ENCODE measurements at regions not wholly inside any gene's neighbourhood (a gene's known extent, or its start where the extent isn't known, plus 50 kb on each side); places are given as distances from the start of the nearest gene placed in this dataset.
A peak's percentile ranks its signal among the peaks of the same experiment; 100 is the strongest.

DNA sequence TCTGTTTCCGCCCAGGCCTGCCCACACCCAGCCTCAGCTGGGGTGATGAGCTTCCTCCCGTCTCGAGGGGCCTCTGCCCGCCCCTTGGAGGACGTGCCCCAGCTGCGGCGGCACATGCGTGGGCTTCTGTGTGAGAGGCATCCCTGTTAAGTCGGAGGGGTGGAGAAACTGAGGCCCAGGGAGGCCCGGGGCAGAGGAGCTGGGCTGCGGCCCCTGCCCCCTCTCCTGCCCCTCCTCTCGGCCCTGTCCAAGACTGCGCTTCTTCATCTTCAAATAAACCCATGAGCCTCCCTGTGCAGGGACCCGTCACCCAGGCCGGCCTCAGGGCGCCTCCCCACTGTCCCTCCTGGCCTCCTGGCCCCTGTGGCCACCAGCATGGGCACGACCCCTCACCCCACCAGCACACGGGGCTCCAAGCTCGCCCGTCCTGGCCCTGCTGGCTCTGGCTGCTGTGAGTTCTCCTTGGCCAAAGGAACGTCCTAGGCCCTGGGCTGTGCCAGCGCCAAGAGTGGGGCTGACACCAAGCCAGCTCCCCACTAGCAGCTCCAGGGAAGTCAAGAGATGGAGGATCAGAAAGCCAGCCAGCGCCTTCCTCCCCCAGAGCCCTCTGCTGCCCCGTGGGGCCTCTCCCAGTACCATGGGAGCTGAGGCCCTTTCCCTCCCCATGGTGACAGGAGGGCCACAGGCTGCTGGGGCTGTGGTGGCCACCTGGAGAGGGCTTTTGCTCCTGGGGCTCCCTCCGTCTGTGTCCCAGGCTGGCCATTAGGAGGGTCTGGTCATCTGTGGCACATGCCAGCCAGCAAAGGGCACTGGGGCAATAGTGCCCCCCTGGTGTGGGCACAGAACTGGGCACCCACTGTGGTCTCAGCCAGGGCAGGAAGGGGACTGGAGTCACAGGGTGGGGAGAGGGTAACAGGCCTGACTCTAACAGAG lies 180.4 kb downstream of the KIF26A start (continued):
- TF ChIP-seq, protein P1, sequence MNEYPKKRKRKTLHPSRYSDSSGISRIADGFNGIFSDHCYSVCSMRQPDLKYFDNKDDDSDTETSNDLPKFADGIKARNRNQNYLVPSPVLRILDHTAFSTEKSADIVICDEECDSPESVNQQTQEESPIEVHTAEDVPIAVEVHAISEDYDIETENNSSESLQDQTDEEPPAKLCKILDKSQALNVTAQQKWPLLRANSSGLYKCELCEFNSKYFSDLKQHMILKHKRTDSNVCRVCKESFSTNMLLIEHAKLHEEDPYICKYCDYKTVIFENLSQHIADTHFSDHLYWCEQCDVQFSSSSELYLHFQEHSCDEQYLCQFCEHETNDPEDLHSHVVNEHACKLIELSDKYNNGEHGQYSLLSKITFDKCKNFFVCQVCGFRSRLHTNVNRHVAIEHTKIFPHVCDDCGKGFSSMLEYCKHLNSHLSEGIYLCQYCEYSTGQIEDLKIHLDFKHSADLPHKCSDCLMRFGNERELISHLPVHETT (CRISPR knock-in tag; conservative IDR thresholded peaks at IDR 0.05 in 1 of 2, IDR thresholded peaks at IDR 0.05 in 1 of 2), result no peak
- TF ChIP-seq MXI1 (IDR thresholded peaks at IDR 0.05; ENCODE audit: low read depth, low read length) (no peak), FOXP1 (CRISPR knock-in tag; IDR thresholded peaks at IDR 0.05) (no peak)

DNA sequence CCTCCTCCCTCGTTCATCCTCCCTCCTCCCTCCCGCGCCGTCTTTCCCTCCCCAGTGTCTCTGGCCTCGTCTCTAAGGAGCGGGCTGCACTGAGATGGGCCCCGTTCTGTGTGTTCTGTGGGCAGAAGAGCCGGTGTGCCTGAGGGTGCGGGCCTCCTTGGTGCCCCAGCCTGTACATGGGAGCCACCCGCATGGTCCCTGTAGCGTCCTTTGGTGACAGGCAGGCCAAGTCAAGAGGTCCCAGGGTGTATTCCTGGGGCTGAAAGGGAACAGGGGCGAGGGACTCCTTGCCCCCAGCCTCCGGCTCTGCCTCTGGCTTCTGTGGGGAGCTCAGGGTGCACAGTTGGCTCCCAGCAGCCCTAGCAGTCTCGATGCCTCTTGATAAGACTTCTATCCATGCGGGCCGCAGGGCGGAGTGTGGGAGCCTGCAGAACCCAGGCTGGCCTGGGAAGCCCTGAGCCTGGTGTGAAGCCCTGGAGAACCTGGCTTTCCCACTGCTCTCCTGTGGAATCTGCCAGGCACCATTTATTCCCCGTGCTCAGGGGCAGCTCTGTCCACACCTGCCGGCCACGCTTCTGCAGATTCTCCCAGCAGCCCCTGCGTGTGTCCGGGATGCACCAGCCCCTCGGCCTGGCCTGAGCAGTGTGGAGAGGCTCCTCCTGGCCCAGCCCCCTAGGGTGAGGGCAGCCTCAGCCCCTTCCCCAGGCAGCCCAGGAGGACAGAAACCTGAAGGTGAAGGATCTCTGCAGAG lies 181.3 kb downstream of the KIF26A start:
- Histone ChIP-seq H2AFZ (ENCODE audit: low read depth, low read length) (no peak overlapping the region), H4K20me1 (replicated peaks; ENCODE audit: control insufficient read depth, insufficient read depth, low read length) (no peaks in the 10 kb centered on the region), H3K9ac (ENCODE audit: insufficient read depth in 1 of 2, low read depth in 2 of 2, low read length in 2 of 2) (no peak overlapping the region), H3K79me2 (ENCODE audit: control insufficient read depth, insufficient read depth, low read length) (no peaks in the 10 kb centered on the region), H3K9me3 (replicated peaks; ENCODE audit: control insufficient read depth, insufficient read depth, low read depth, low read length) (no peaks in the 10 kb centered on the region), H3K4me3 (no peak overlapping the region), H3K4me1 (replicated peaks in 1 of 2; ENCODE audit: control insufficient read depth in 2 of 2, insufficient read depth in 2 of 2, low read length in 2 of 2) (no peaks in the 10 kb centered on the region), H3K27ac (ENCODE audit: extremely low read depth, low read depth, low read length) (no peak overlapping the region), H3K4me2 (ENCODE audit: insufficient read depth, low read length) (no peak overlapping the region), H3K36me3 (ENCODE audit: control insufficient read depth, insufficient read depth, low read length) (no peaks in the 10 kb centered on the region), H3K9me1 (ENCODE audit: control insufficient read depth, insufficient read depth, low read length) (no peaks in the 10 kb centered on the region), H3K27me3 (ENCODE audit: control insufficient read depth in 2 of 2, insufficient read depth in 2 of 2, low read length in 2 of 2) (peaks cover 0 to 8% of the 10 kb centered on the region in 2 experiments; a peak in 1 of 5 replicates)
- FAIRE-seq (no peak), ATAC-seq (no peak), DNase-seq (ENCODE audit: extremely low read depth in 1 of 4, low spot score in 3 of 4) (no peak)
- POLR2A ChIA-PET, result interaction anchor here (0.6 to 1.2 kb wide), 2 partner anchors 14 to 151 kb away, joined by 3 to 5 read pairs; no protein-coding TSS in a partner anchor
- BruUV-seq (replicated peaks), result no TSS peak
- TF ChIP-seq NRF1 (conservative IDR thresholded peaks at IDR 0.05 in 1 of 2, IDR thresholded peaks at IDR 0.05 in 1 of 2) (no peak), ZNF263 (CRISPR knock-in tag; IDR thresholded peaks at IDR 0.05; ENCODE audit: borderline replicate concordance) (0 out of 2 replicates have a peak, but pooled peaks have one; percentile 23)
- 0% methylated on average over 12 of the region's 23 CpGs for WGBS (ENCODE audit: insufficient coverage, low coverage, missing lambda C conversion rate)
- CTCF ChIA-PET (ENCODE audit: low intra/inter-chr PET ratio), result no interaction called here
- intact Hi-C loops (cut with micrococcal nuclease) (no loop called here), in situ Hi-C loops (cut with MboI) (no loop called here)

Measured in K562 (cell line).